ENCODE measurements at regions not wholly inside any gene's neighbourhood (a gene's known extent, or its start where the extent isn't known, plus 50 kb on each side); places are given as distances from the start of the nearest gene placed in this dataset.

DNA sequence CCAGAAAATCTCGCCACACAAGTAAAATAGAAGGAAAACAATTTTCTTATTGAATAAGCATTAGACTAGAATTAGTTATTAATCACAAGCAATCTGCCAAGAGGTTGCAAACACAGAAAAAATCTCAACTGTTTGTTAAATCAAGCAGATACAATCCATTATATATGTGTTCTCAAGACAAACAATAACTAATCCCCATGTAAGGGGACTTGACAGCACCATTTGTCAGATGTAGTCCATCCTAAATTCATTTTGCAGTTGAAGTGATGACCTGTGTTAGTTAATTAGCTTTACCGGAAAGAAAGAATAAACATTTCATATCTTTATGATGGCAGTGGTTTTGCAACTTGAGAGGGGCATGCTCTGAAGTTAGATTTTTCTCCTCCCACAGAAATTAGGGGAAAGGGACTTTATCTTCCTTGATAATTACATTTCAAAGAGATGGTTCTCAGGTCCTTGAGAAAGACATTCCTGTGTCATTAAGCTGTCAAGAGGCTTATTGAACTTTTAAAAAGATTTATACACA lies 1588.0 kb downstream of the GRIK2 start:
- no peak overlapping the region for H3K27ac Mint-ChIP-seq
- TF ChIP-seq, protein P1, sequence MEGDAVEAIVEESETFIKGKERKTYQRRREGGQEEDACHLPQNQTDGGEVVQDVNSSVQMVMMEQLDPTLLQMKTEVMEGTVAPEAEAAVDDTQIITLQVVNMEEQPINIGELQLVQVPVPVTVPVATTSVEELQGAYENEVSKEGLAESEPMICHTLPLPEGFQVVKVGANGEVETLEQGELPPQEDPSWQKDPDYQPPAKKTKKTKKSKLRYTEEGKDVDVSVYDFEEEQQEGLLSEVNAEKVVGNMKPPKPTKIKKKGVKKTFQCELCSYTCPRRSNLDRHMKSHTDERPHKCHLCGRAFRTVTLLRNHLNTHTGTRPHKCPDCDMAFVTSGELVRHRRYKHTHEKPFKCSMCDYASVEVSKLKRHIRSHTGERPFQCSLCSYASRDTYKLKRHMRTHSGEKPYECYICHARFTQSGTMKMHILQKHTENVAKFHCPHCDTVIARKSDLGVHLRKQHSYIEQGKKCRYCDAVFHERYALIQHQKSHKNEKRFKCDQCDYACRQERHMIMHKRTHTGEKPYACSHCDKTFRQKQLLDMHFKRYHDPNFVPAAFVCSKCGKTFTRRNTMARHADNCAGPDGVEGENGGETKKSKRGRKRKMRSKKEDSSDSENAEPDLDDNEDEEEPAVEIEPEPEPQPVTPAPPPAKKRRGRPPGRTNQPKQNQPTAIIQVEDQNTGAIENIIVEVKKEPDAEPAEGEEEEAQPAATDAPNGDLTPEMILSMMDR (IDR thresholded peaks at IDR 0.05): no peak
- intact Hi-C loops (cut with micrococcal nuclease): no loop called here
- H3K36me3 Mint-ChIP-seq (ENCODE audit: low read depth): no peaks in the 10 kb centered on the region
- H3K4me1 Mint-ChIP-seq (ENCODE audit: low read depth): no peaks in the 10 kb centered on the region
- H3K27me3 Mint-ChIP-seq: no peaks in the 10 kb centered on the region
- POLR2A ChIA-PET: no interaction called here
- CTCF ChIA-PET: no interaction called here
- H3K4me3 Mint-ChIP-seq: no peak overlapping the region
- no peak for ATAC-seq
- H3K9me3 Mint-ChIP-seq: peaks cover 3% of the 10 kb centered on the region
- DNase-seq: no peak

DNA sequence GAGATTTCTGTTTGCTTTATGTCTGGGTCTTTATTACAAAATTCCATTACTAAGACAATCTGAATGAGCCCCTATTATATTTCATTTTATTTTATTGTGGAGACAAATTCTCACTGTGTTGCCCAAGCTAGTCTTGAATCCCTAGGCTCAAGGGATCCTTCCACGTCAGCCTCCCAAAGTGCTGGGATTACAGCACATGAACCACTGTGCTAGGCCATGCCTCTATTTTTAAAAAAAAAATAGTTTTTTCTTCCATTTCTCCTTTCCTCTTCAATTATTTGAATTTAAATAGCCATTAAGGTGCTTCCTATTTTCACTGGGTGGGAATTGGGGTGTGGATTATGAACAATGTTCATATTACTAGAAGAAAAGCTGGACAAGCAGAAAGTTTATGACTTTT lies 1587.4 kb downstream of the GRIK2 start:
- intact Hi-C loops (cut with micrococcal nuclease): no loop called here
- no peak overlapping the region for H3K4me3 Mint-ChIP-seq
- peaks cover 8% of the 10 kb centered on the region for H3K9me3 Mint-ChIP-seq
- ChIA-PET CTCF (no interaction called here), POLR2A (no interaction called here)
- no peaks in the 10 kb centered on the region for H3K27me3 Mint-ChIP-seq
- H3K4me1 Mint-ChIP-seq (ENCODE audit: low read depth): no peaks in the 10 kb centered on the region
- TF ChIP-seq, protein P1 (IDR thresholded peaks at IDR 0.05): no peak
- H3K36me3 Mint-ChIP-seq (ENCODE audit: low read depth): no peaks in the 10 kb centered on the region
- no peak overlapping the region for H3K27ac Mint-ChIP-seq
- DNase-seq: no peak
- no peak for ATAC-seq

DNA sequence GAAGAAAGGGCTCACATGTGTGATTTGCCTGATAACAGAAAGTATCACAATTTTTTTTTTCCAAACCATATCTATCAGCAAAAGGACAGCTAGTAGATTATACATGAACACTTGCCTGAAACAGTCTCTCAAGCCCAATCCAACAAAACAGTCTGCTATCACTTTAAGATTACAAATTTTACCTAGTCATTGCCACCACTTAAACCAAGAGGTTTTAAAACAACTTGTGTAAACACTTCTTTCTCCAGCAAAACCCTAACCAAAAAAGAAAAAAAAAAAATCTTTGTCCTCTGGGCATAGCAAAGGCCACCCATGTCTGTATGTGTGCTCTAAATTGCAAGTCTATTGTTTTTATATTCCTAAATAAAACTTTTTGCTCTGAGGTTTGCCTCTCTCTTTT lies 1568.4 kb downstream of the GRIK2 start:
- intact Hi-C loops (cut with micrococcal nuclease): no loop called here
- ChIA-PET CTCF (no interaction called here), POLR2A (no interaction called here)
- no peaks in the 10 kb centered on the region for H3K36me3 Mint-ChIP-seq (ENCODE audit: low read depth)
- peaks cover 2% of the 10 kb centered on the region for H3K9me3 Mint-ChIP-seq
- H3K4me3 Mint-ChIP-seq: no peak overlapping the region
- no peak overlapping the region for H3K27ac Mint-ChIP-seq
- no peak for ATAC-seq
- no peak for DNase-seq
- no peaks in the 10 kb centered on the region for H3K4me1 Mint-ChIP-seq (ENCODE audit: low read depth)
- H3K27me3 Mint-ChIP-seq: no peaks in the 10 kb centered on the region
- TF ChIP-seq, protein P1 (IDR thresholded peaks at IDR 0.05): no peak

DNA sequence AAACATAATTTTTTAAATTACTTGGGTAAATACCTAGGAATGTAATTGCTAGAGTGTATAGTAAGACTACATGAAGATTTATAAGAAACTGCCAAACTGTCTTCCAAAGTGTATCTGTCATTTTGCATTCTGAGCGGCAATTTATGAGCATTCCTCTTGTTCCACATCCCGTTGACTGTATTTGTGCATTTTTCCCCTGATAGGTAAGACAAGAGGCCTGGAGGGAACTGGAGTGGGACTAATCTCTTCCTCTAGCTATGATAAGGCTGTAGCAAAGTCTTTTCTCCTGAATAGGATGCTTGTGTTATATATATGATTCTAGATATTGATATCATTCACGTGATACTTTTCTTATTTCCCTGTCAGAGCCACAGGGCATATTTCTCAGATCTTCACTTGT lies 1557.5 kb downstream of the GRIK2 start:
- no peak for ATAC-seq
- Mint-ChIP-seq H3K4me1 (ENCODE audit: low read depth) (no peaks in the 10 kb centered on the region), H3K9me3 (no peaks in the 10 kb centered on the region), H3K27me3 (no peaks in the 10 kb centered on the region), H3K4me3 (no peak overlapping the region), H3K36me3 (ENCODE audit: low read depth) (no peaks in the 10 kb centered on the region), H3K27ac (no peak overlapping the region)
- intact Hi-C loops (cut with micrococcal nuclease): no loop called here
- TF ChIP-seq, protein P1 (IDR thresholded peaks at IDR 0.05): no peak
- ChIA-PET POLR2A (no interaction called here), CTCF (no interaction called here)
- DNase-seq: no peak

DNA sequence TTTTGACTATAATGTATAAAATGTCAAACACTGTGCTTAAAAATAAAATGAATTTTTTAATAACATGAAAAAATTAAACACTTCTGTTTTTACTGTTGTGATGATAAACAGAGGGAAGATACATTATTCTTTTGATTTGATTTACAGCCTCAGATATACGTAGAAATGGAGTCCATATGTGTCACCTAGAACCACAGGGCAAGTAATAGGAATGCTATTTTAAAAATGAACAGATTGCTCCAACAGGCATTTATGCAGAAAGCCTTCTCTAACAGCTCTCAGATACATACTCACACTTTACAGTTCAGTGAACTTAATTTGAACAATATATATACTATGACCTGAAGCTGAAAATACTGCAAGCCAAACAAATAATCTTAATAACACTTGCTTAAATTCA lies 1551.0 kb downstream of the GRIK2 start:
- CTCF ChIA-PET: no interaction called here
- intact Hi-C loops (cut with micrococcal nuclease): no loop called here
- peaks cover 6% of the 10 kb centered on the region for H3K9me3 Mint-ChIP-seq
- no peaks in the 10 kb centered on the region for H3K4me1 Mint-ChIP-seq (ENCODE audit: low read depth)
- TF ChIP-seq, protein P1 (IDR thresholded peaks at IDR 0.05): no peak
- no peak overlapping the region for H3K4me3 Mint-ChIP-seq
- DNase-seq (no peak), ATAC-seq (no peak)
- no peaks in the 10 kb centered on the region for H3K27me3 Mint-ChIP-seq
- no peaks in the 10 kb centered on the region for H3K36me3 Mint-ChIP-seq (ENCODE audit: low read depth)
- POLR2A ChIA-PET: no interaction called here
- H3K27ac Mint-ChIP-seq: no peak overlapping the region

All from activated CD8-positive, alpha-beta T cell treated with anti-CD3 and anti-CD28 coated beads for 36 hours (primary cell).